IMR-90 (cell line): ENCODE measurements at regions not wholly inside any gene's neighbourhood (a gene's known extent, or its start where the extent isn't known, plus 50 kb on each side); places are given as distances from the start of the nearest gene placed in this dataset. TPM values are rescaled to one million over a fixed set of nuclear protein-coding genes. Genes with fewer than 3 reads are reported as not detected.

Experiments used
- microRNA-seq, 2 experiments: library from miRNA; stranded (forward) in 1 of 2; unstranded in 1 of 2; fragments of 10-50 nt in 1 of 2; fragments of <30 nt in 1 of 2; gene quantifications in 1 of 2; microRNA quantifications in 1 of 2; one replicate each; pipeline versions ENCODE3 to v1.1.0; 2013 to 2020; ENCODE audit not compliant: insufficient read depth in 1 of 2, insufficient read length in 1 of 2, unreplicated experiment in 1 of 2
- small RNA-seq, 5 experiments: library from RNA; depleted of rRNA; stranded (forward); fragments of <200 nt; gene quantifications; one replicate each; pipeline ENCODE3, GENCODE V24; 2012

Small RNA genes lying in the stretch of these regions (microRNA-seq; reads per million reads assigned to microRNA genes)
- not detected for gene RN7SL680P (ENCODE audit: insufficient read depth, insufficient read length)

Small RNA genes lying in the stretch of these regions (small RNA-seq; reads per million reads assigned to genes)
- gene RN7SL680P, result 0 reads per million in 5 experiments
